ENCODE measurements at regions not wholly inside any gene's neighbourhood (a gene's known extent, or its start where the extent isn't known, plus 50 kb on each side); places are given as distances from the start of the nearest gene placed in this dataset.

DNA sequence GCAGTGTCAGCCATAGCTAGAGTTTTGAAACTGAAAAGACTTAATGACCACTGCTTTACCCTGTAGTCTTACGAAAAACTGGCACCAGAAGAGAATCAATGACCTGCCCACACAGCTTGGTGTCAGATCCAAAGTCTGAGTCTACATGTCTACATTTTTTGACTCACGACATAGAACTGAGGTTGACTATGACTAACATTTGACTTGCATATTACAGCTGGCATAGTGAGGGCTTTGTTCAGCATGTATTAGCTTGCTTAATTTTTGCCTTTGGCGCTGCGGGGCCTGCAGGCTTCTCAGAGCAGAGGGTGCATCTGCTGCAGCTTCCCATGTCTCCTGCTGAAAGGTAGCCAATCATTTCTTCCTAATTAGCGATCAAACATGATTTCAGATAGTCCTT lies 167.0 kb downstream of the EBLN2 start:
- TF ChIP-seq CTCF (IDR thresholded peaks at IDR 0.05; ENCODE audit: poor library complexity): no peak
- TF ChIP-seq EZH2 (IDR thresholded peaks at IDR 0.05; ENCODE audit: borderline replicate concordance): no peak
